ENCODE measurements at regions not wholly inside any gene's neighbourhood (a gene's known extent, or its start where the extent isn't known, plus 50 kb on each side); places are given as distances from the start of the nearest gene placed in this dataset.

DNA sequence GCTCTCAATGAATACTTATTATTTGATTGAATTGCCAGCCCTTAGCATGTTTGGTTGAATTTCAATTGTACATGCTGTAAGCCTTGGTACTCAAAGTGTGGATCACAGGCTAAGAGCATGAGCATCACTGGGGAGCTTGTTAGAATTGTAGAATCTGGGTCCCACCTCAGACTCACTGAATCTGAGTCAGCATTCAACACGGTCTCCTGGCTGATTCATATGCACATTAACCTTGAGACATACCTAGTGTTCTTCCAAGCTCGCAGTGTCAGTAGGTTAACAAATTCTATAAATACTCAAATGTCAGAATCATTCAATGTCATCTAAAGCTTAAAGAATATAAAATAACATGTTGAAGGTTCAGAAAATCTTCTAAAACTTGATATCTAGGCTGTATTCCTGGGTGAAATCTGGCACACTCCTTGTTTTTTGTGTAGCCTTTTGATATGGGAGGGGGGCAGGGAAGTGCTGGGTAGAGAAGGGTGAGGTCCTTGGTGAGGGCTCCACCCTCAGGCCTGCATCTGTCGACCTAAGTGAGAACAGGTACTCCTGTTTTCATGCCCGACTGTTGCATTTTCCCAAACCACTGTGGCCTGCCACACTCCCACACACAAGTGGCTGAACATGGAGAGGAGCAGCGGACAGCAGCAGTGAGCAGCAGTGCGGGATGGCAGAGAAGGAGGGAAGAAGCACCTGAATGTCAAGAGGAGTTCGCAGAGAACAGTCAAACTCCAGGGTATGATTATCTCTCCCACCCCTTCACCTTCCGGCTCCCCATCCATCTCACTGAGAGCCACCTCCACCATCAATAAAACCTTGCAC is 529.6 kb upstream of the IGFBP7 start:
- H3K4me3 ChIP-seq (ENCODE audit: extremely low read depth, insufficient read depth, low read length, poor library complexity, severe bottlenecking), result no peak overlapping the region
- H3K9me3 ChIP-seq (ENCODE audit: control insufficient read depth, low read length), result no peaks in the 10 kb centered on the region
- no peaks in the 10 kb centered on the region for H3K36me3 ChIP-seq (ENCODE audit: control insufficient read depth, insufficient read depth, low read length)
- H3K4me1 ChIP-seq (ENCODE audit: control insufficient read depth, insufficient read depth, low read length, poor library complexity, severe bottlenecking), result no peaks in the 10 kb centered on the region
- no peak overlapping the region for H3K27ac ChIP-seq (ENCODE audit: low read depth, low read length, severe bottlenecking)
- 52 to 68% methylated on average over 2 to 3 of the region's 8 CpGs for WGBS, 2 experiments (ENCODE audit: insufficient coverage in 2 of 2)

DNA sequence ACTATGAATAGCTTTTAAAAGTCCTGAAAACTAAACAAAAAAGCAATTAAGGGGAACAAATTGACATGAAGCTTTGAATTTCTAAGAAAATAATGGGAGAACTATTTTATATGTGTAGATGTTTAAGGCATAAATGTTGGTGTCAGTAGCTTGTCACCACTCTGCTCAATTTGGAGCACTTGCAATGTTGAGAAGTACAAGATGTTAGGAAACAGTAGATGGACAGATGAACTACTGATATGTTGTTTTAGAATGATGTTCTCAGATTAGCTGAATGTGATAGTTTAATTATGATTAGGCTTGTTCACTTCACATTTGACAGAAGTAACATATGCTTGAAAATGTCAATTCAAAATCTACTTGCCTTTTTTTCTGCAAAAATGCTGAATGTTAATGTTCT is 525.7 kb upstream of the IGFBP7 start:
- Histone ChIP-seq H3K4me3 (ENCODE audit: extremely low read depth, insufficient read depth, low read length, poor library complexity, severe bottlenecking) (no peak overlapping the region), H3K36me3 (ENCODE audit: control insufficient read depth, insufficient read depth, low read length) (no peaks in the 10 kb centered on the region), H3K27ac (ENCODE audit: low read depth, low read length, severe bottlenecking) (no peak overlapping the region), H3K4me1 (ENCODE audit: control insufficient read depth, insufficient read depth, low read length, poor library complexity, severe bottlenecking) (no peaks in the 10 kb centered on the region), H3K9me3 (ENCODE audit: control insufficient read depth, low read length) (no peaks in the 10 kb centered on the region)

DNA sequence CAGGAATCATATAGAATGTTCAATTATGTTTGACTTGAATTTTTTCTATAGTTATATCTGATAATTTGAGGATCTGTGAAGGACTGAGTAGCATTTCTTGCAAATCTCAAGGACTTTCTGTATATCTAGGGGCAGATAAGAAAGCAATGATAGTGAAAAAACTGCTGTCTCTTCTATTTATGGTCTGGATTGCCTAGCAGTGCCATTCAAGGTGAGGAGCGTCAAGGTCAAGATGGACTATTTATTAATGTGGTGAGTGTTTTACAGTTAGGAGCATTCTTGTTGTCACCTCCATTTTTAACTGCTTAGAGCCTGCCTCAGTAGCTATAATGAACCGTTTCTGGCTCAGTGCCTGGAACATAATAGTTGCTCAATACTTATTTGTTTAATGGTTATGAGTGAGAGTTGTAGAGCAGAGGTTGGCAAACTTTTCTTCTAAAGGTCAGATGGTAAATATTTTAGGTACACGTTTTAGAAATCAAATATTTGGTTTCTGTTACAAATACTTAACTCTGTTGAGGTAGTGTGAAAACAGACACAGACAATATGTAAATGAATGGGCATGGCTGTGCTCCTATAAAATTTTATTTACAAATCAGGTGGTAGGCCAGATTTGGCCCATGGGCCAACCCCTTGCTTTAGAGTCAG is 523.2 kb upstream of the IGFBP7 start:
- Histone ChIP-seq H3K36me3 (ENCODE audit: control insufficient read depth, insufficient read depth, low read length) (no peaks in the 10 kb centered on the region), H3K9me3 (ENCODE audit: control insufficient read depth, low read length) (no peaks in the 10 kb centered on the region), H3K4me3 (ENCODE audit: extremely low read depth, insufficient read depth, low read length, poor library complexity, severe bottlenecking) (no peak overlapping the region), H3K27ac (ENCODE audit: low read depth, low read length, severe bottlenecking) (no peak overlapping the region), H3K4me1 (ENCODE audit: control insufficient read depth, insufficient read depth, low read length, poor library complexity, severe bottlenecking) (no peaks in the 10 kb centered on the region)
- 94 to 100% methylated on average over 2 of the region's 3 CpGs for WGBS, 2 experiments (ENCODE audit: insufficient coverage in 2 of 2)

DNA sequence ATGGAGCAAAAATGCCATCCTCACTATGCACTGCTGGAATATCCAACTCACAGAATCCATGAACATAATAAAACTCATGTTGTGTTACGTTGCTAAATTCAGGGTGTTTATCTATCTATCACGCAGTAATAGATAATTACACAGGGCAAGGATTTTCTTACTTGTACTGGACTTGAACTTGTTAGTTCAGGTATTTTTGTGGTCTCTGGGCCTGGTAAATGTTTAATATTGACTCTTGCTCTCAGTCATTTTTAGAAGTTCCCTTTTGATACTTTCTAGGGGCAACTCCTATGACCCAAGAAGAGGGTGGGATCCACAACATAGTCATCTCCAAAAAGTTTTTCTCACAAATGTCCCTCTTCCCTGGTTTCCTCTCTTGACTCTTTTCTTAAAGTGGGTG is 522.4 kb upstream of the IGFBP7 start:
- Histone ChIP-seq H3K36me3 (ENCODE audit: control insufficient read depth, insufficient read depth, low read length) (no peaks in the 10 kb centered on the region), H3K4me3 (ENCODE audit: extremely low read depth, insufficient read depth, low read length, poor library complexity, severe bottlenecking) (no peak overlapping the region), H3K4me1 (ENCODE audit: control insufficient read depth, insufficient read depth, low read length, poor library complexity, severe bottlenecking) (no peaks in the 10 kb centered on the region), H3K27ac (ENCODE audit: low read depth, low read length, severe bottlenecking) (no peak overlapping the region), H3K9me3 (ENCODE audit: control insufficient read depth, low read length) (no peaks in the 10 kb centered on the region)
- no CpG with 5 or more reads among the region's 2 CpGs for WGBS, 2 experiments (ENCODE audit: insufficient coverage in 2 of 2)

DNA sequence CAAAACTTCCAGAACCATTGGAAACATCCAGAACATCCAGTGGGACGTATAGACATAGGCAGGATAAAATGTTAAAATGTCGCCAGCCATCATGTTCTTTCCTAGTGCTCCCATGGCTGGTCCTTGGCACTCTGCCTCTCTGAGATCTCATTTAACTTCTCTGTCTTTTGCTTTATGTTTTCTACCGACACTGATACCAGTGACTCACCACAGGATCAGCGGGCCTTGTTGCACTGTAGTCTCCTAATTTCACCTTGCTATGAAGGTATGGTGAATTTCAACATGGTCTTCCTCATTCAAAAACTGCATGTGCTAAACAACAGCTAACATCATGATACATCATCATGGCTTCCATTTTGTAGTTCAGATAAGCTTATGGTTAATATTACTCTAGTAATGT is 521.0 kb upstream of the IGFBP7 start:
- WGBS, 2 experiments (ENCODE audit: insufficient coverage in 2 of 2), result 90 to 93% methylated on average over 2 of the region's 4 CpGs
- Histone ChIP-seq H3K27ac (ENCODE audit: low read depth, low read length, severe bottlenecking) (no peak overlapping the region), H3K9me3 (ENCODE audit: control insufficient read depth, low read length) (no peaks in the 10 kb centered on the region), H3K4me1 (ENCODE audit: control insufficient read depth, insufficient read depth, low read length, poor library complexity, severe bottlenecking) (no peaks in the 10 kb centered on the region), H3K4me3 (ENCODE audit: extremely low read depth, insufficient read depth, low read length, poor library complexity, severe bottlenecking) (no peak overlapping the region), H3K36me3 (ENCODE audit: control insufficient read depth, insufficient read depth, low read length) (no peaks in the 10 kb centered on the region)

DNA sequence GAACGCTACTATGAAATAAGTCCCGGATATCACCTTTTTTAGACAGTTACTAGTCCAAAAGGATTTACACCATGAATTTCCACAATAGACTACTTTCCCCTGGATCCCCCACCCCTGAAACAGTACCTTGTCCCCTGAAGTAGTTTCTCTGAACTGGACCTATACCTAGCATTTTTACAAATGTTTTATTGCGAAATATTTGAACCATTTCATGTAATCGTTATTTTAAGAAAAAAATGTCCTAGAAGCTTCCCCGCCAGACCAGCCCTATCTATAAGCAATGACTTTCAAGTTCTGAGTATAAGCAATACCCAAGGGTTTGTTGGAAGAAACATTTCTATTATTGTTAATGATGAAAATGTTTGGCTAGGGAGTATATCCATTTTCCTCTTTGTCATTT is 517.8 kb upstream of the IGFBP7 start:
- Histone ChIP-seq H3K9me3 (ENCODE audit: control insufficient read depth, low read length) (peaks cover 8% of the 10 kb centered on the region), H3K4me3 (ENCODE audit: extremely low read depth, insufficient read depth, low read length, poor library complexity, severe bottlenecking) (no peak overlapping the region), H3K27ac (ENCODE audit: low read depth, low read length, severe bottlenecking) (no peak overlapping the region), H3K36me3 (ENCODE audit: control insufficient read depth, insufficient read depth, low read length) (no peaks in the 10 kb centered on the region), H3K4me1 (ENCODE audit: control insufficient read depth, insufficient read depth, low read length, poor library complexity, severe bottlenecking) (no peaks in the 10 kb centered on the region)
- 97 to 100% methylated on average over 2 to 3 of the region's 5 CpGs for WGBS, 2 experiments (ENCODE audit: insufficient coverage in 2 of 2)

DNA sequence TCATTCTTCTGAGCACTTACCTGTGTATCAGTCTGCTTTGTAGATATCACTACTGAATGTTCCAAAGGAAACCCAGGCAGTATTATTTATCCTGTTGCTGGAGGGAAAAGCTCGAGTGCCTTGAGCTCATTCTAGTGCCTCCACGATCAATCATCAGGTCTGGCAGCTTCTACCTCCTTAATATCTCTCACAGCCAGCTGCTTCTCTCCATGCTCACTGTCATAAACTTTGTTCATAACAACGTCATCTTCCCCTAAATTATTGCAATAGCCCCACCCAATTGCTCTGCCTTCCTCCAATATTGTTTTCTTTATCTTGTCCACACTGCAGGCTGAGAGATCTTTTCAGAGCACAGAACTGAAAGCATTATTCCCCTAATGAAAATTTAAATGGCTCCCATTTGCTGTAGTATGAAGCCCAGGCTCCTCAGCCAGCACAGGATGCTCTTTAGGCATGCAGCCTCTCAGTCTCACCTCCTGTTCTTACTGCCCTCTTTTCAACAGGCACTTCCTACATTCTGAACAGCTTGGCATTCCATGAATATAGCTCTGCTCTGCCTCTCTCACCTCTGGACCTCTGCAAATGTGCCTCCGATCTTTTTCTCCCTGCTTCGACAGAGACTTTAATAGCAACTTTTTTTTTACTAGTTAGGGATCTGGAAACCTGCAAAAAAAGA is 504.2 kb upstream of the IGFBP7 start:
- no peaks in the 10 kb centered on the region for H3K4me1 ChIP-seq (ENCODE audit: control insufficient read depth, insufficient read depth, low read length, poor library complexity, severe bottlenecking)
- no peaks in the 10 kb centered on the region for H3K9me3 ChIP-seq (ENCODE audit: control insufficient read depth, low read length)
- H3K36me3 ChIP-seq (ENCODE audit: control insufficient read depth, insufficient read depth, low read length), result no peaks in the 10 kb centered on the region
- H3K27ac ChIP-seq (ENCODE audit: low read depth, low read length, severe bottlenecking), result no peak overlapping the region
- H3K4me3 ChIP-seq (ENCODE audit: extremely low read depth, insufficient read depth, low read length, poor library complexity, severe bottlenecking), result no peak overlapping the region
- WGBS, 2 experiments (ENCODE audit: insufficient coverage in 2 of 2), result 80 to 94% methylated on average over 4 of the region's 5 CpGs

DNA sequence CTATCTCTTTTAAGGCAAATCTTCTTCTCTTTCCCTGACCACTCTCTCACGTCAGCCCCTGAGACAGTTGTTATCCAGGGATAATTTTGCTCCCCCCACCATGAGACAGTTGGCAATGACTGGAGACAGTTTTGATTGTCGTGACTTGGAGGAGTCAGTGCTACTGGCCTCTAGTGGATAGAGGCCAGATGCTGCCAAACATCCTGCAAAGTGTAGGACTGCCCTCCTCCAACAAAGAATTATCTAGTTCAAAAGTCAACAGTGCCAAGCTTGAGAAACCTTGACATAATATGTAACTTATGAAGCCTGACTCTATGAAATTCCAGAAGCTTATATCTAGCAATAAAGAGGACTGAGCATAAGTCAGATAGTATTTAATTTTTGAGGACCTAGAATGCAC is 502.1 kb upstream of the IGFBP7 start:
- Histone ChIP-seq H3K9me3 (ENCODE audit: control insufficient read depth, low read length) (no peaks in the 10 kb centered on the region), H3K27ac (ENCODE audit: low read depth, low read length, severe bottlenecking) (no peak overlapping the region)
- WGBS, 2 experiments (ENCODE audit: insufficient coverage in 2 of 2), result 100% methylated on average over 1 of the region's 2 CpGs; no CpG with 5 or more reads in 1 of the 2 experiments

DNA sequence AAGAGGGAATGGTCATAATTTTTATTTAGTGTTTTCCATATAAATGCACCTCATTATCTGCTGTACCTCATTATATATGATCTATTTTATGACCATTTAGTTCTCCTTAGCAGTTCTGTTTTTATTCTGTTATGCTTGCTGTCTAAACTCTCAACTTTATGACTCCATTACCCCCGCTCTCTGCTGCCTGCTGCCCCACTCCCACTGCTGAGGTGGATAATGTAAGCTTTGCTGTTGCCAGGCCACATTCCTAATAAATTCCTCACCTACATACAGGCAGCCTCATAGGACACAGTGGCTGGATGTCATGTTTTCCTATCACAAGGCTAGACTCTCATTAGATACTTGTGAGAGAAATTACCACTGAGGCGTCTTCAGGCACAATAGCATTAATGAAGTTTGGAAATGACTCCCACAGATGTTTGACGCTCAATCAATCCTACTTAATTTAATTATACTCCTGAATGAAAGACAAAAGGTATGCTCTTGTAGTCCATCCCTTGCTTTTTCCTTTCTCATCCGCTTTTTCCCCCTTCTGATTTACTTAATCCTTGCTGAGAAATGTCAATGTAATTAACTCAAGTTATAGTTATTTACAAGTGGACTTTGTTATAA is 497.5 kb upstream of the IGFBP7 start:
- Histone ChIP-seq H3K4me1 (ENCODE audit: control insufficient read depth, insufficient read depth, low read length, poor library complexity, severe bottlenecking) (peaks cover 4% of the 10 kb centered on the region), H3K9me3 (ENCODE audit: control insufficient read depth, low read length) (no peaks in the 10 kb centered on the region), H3K27ac (ENCODE audit: low read depth, low read length, severe bottlenecking) (no peak overlapping the region), H3K36me3 (ENCODE audit: control insufficient read depth, insufficient read depth, low read length) (no peaks in the 10 kb centered on the region), H3K4me3 (ENCODE audit: extremely low read depth, insufficient read depth, low read length, poor library complexity, severe bottlenecking) (no peak overlapping the region)
- 57 to 67% methylated on average over 1 of the region's 4 CpGs for WGBS, 2 experiments (ENCODE audit: insufficient coverage in 2 of 2)

More for the DNA sequence above, 502.1 kb upstream of the IGFBP7 start:
- H3K36me3 ChIP-seq (ENCODE audit: control insufficient read depth, insufficient read depth, low read length), result no peaks in the 10 kb centered on the region
- peaks cover 4% of the 10 kb centered on the region for H3K4me1 ChIP-seq (ENCODE audit: control insufficient read depth, insufficient read depth, low read length, poor library complexity, severe bottlenecking)
- H3K4me3 ChIP-seq (ENCODE audit: extremely low read depth, insufficient read depth, low read length, poor library complexity, severe bottlenecking), result no peak overlapping the region

DNA sequence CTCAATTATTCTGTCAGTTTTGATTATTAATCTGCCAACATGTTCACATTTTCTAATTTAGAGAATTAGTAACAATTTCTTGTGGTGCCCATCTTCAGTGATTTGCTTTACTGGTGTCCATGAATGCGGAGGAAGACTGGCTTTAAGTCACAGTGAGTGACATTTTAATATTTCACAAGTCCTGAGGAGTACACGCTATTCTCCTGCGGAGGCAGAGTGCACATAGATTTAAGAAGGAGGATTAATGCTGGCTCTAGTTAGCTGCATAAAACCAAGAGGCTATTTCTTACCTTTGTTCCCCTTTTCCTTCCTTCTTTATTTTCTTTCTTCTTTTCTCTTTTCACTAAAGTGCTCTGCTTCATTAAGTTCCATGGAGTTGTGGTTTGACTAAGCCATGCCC is 495.2 kb upstream of the IGFBP7 start:
- Histone ChIP-seq H3K4me1 (ENCODE audit: control insufficient read depth, insufficient read depth, low read length, poor library complexity, severe bottlenecking) (peaks cover 4% of the 10 kb centered on the region), H3K36me3 (ENCODE audit: control insufficient read depth, insufficient read depth, low read length) (no peaks in the 10 kb centered on the region), H3K4me3 (ENCODE audit: extremely low read depth, insufficient read depth, low read length, poor library complexity, severe bottlenecking) (no peak overlapping the region), H3K27ac (ENCODE audit: low read depth, low read length, severe bottlenecking) (no peak overlapping the region), H3K9me3 (ENCODE audit: control insufficient read depth, low read length) (no peaks in the 10 kb centered on the region)
- WGBS, 2 experiments (ENCODE audit: insufficient coverage in 2 of 2), result 100% methylated on average over 1 to 3 of the region's 3 CpGs
